SKM-1 treated with dmso at 0.1 percent for 144 hours (cell line): ENCODE measurements at regions not wholly inside any gene's neighbourhood (a gene's known extent, or its start where the extent isn't known, plus 50 kb on each side); places are given as distances from the start of the nearest gene placed in this dataset.

Experiments
- DNase-seq: peaks from one replicate; lab custom pipeline; 2025; ENCODE audit not compliant: unreplicated experiment; lab: John Stamatoyannopoulos, UW

- no peak for DNase-seq
These were observed 118.4 kb upstream of the CHRM3 start for GRCh38 chr1:239268007-239268406.

DNA sequence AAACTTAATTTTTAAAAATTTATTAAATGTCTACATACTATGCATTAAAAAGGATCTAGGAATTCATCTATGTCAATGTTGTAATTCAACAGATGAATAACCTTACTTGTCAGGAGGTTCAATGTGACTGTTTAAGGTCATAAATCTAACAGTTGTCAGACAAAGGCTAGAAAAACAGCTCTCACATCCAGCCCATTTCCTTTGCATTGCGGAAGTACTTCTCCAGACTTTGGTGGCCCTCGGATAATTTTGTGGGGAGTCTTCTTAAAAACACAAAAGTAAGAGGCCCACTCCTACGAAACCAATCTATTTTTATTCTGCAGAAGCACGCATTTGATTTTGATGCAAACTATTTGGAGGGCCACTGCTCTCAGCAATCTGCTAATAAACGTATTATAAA, 122.6 kb upstream of the CHRM3 start:
- no peak for DNase-seq

DNA sequence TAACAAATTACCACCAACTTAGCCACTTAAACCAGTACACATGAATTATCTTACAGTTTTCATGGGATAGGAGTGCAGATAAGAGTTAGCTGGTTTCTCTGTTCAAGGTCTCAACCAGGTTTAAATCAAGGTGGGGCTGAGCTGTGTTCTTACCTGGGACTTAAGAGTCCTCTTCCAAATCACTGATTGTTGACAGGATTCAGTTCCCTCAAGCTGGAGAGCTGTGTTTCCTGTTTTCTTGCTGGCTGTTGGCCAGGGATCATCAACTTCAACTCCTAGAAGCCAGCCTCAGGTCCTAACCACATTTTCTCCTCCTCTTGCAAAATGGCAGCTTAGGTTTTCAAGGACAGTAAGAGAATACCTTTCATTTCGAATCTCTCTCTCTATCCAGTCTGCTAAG, 123.8 kb upstream of the CHRM3 start:
- no peak for DNase-seq

GRCh38 chr1:239261521-239261920, 124.8 kb upstream of the CHRM3 start:
- DNase-seq, result no peak

GRCh38 chr1:239260842-239261241, 125.5 kb upstream of the CHRM3 start:
- DNase-seq, result no peak

- DNase-seq, result no peak
These were observed 130.7 kb upstream of the CHRM3 start for GRCh38 chr1:239255628-239256160.

DNA sequence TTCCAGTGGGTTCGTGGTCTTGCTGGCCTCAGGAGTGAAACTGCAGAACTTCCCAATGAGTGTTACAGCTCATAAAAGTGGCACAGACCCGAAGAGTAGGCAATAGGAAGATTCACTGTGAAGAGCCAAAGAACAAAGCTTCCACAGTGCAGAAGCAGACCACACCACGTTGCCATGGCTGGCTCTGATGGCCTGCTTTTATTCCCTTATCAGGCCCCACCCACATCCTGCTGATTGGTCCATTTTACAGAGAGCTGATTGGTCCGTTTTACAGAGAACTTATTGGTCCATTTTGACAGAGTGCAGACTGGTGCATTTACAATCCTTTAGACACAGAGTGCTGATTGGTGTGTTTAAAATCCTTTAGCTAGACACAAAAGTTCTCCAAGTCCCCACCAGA, 131.4 kb upstream of the CHRM3 start:
- DNase-seq, result no peak

- no peak for DNase-seq
These were observed 133.3 kb upstream of the CHRM3 start for GRCh38 chr1:239253032-239253431.

DNA sequence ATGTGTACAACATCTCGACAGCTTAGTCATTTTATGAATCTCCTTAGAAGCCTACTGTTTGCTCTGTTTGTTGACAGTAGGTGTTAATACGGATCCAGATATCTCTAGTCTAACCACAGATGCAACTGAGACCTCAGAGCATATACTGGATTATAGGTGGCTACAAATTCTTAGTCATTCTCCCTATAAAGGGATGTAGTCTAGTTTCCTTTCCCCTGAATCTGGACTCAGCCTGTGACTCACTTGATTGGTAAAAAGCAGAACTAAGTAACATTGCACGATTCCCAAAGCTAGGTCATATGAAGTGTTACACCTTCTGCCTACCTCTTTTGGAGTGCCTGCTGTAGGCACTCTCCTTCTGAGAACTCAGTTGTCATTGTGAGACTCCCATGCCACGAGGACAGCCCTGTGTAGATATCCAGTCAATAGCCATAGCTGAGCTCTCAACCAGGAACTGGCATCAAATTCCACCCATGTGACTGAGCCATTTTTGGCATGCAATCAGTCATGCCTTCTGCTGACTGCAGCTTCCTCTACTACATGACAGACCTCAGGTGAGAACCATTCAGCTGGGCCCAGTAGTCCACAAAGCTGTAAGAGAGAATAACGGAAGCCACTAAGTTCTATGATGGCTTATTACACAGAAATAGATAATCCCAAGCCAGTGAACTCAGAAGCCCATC, 135.9 kb upstream of the CHRM3 start:
- DNase-seq, result peak; percentile 60

DNA sequence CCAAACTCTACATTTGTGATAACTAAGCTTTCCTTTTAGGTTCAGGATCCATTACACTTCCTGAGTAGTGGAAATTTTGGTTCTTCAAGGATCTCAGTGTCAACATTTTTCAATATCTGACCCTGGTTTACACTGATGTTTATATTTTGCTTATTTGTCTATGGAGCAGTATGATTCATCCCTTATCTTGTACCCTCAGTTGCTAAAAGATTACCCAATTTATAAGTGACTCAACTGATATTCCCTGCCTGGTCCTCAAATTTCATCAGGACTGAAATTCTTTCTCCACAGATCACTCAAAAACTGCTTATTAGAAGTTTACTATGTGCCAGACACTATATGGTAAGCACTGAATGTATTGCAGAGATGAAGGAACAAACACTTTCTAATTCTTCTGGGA, 139.1 kb upstream of the CHRM3 start:
- no peak for DNase-seq

- no peak for DNase-seq
These were observed 142.3 kb upstream of the CHRM3 start for GRCh38 chr1:239244084-239244483.

- no peak for DNase-seq
These were observed 143.4 kb upstream of the CHRM3 start for GRCh38 chr1:239243006-239243405.

DNA sequence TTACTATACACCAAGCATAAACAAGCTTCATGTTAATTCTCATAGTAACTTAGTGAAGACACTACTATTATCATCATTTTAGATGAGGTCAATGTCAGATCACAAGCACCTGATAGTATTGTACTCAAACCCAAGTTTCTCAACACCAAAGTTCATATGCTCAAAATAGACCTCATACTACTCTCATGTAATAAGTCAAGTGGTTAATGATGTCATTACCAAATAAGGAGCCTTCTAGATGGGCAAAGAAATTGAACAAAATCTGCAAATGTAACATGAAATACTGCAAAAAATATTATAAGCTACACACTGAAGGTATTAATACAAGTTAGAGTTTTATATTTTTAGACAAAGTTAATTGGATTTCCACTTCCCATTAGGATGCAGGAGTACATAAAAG, 144.0 kb upstream of the CHRM3 start:
- no peak for DNase-seq

GRCh38 chr1:239240736-239241135, 145.6 kb upstream of the CHRM3 start:
- no peak for DNase-seq

- DNase-seq, result no peak
These were observed 146.8 kb upstream of the CHRM3 start for GRCh38 chr1:239239529-239239928.

DNA sequence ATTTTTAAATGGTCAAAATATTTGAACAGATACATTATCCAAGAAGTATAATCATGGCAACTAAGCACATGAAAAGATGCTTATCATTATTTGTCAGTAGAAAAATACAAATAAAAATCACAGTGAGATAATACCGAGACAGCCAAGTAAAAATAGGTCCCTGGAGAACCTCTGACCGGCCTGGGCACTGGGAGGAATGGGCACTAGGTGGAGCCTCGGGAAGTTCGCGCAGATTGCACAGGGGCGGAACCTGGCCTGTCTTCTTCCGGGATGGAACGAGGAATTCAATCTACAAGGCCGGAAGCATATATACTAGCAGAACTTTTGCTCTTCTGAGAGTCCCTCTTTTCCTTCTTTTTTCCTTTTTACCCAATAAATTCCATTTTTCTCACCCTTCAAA, 148.5 kb upstream of the CHRM3 start:
- no peak for DNase-seq

- DNase-seq, result peak; percentile 39
These were observed 152.7 kb upstream of the CHRM3 start for GRCh38 chr1:239233626-239234025.

DNA sequence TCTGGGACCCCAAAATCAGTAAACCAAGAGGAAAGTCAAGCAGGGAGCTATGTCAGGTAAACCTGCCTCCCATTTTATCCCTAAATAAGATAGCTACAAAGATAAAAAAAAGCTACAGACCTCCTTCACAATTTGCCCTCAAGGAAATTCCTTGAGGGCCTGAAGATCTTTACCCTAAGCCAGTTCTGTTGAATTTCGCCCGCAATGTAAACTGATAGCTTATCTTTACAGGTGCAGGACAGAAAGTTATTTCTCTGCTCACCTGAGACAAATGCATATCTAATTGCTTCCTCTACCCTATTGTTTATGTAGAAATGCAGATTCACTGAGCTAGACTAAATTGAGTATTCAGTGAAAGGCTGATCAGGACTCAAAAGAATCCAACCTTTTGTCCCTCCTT, 153.4 kb upstream of the CHRM3 start:
- DNase-seq, result no peak

GRCh38 chr1:239228451-239228850, 157.9 kb upstream of the CHRM3 start:
- DNase-seq, result no peak

- DNase-seq, result no peak
These were observed 161.0 kb upstream of the CHRM3 start for GRCh38 chr1:239225396-239225795.

GRCh38 chr1:239224100-239224499, 162.3 kb upstream of the CHRM3 start:
- no peak for DNase-seq

DNA sequence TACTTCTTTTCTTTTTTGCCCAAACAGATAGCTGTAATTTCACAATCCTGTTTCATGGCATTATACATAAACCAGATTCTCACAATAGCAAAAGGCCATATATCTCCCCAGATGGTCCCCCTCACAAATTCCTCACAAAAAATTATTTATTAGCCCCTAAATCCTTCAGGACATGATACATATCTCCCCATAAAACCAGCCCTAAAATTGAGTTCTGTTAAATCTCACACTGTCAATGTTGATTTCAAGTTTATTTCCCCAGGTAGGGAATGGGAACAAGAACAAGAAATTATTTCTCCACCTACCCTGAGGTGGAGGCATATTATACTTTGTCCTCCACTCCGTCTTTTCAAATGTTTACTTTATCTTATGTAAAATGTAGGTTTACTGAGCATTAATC, 163.4 kb upstream of the CHRM3 start:
- no peak for DNase-seq

DNA sequence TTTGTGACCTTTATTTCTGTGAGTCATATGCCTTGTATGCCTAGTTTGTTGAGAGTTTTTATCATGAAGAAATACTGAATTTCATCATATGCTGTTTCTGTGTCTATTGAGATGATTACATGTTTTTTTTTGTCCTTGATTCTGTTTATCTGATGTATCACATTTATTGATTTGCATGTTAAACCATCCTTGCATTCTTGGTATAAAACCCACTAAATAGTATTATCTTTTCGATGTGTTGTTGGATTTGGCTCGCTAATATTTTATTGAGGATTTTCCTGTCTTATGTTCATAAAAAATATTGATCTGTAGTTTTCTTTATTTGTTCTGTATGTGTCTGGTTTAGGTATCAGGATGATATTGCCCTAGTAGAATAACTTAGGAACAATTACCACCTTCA, 164.7 kb upstream of the CHRM3 start:
- DNase-seq, result no peak
